HEK293T (cell line): ENCODE measurements at regions not wholly inside any gene's neighbourhood (a gene's known extent, or its start where the extent isn't known, plus 50 kb on each side); places are given as distances from the start of the nearest gene placed in this dataset.

Source experiments
- SP1 ChIP-seq: fragments of 450-650 bp; IDR thresholded peaks from 2 replicates; pipeline ENCODE4 v1.6.1; 2017
- TARDBP ChIP-seq: fragments of 450-650 bp; IDR thresholded peaks from 2 replicates; pipeline ENCODE4 v1.6.1; 2016

- no peak for TF ChIP-seq TARDBP
- no peak for TF ChIP-seq SP1
Measured at GRCh38 chr13:74528734-74529513, 394.7 kb upstream of the KLF12 start.
